Neuronal stem cell (in vitro differentiated cells): ENCODE measurements at regions not wholly inside any gene's neighbourhood (a gene's known extent, or its start where the extent isn't known, plus 50 kb on each side); places are given as distances from the start of the nearest gene placed in this dataset.
A peak's percentile ranks its signal among the peaks of the same experiment; 100 is the strongest.

Experiments
- DNase-seq: peaks from one replicate; pipeline ENCODE4 v3.0.0-alpha.2; 2013; ENCODE audit warnings: low spot score
- H2AFZ ChIP-seq: one replicate; pipeline ENCODE4 v1.6.1; 2013; ENCODE audit warnings: mild to moderate bottlenecking, low read length, inconsistent platforms
- H2AK5ac ChIP-seq: 2 replicates; pipeline ENCODE4 v1.6.1; 2013; ENCODE audit warnings: low read depth, mild to moderate bottlenecking, inconsistent platforms, low read length, moderate library complexity, mixed read lengths
- H2BK120ac ChIP-seq: 2 replicates; pipeline ENCODE4 v1.6.1; 2013; ENCODE audit warnings: low read depth, mild to moderate bottlenecking, inconsistent platforms, low read length, moderate library complexity, mixed read lengths
- H2BK12ac ChIP-seq: one replicate; pipeline ENCODE4 v1.6.1; 2013; ENCODE audit warnings: low read length, inconsistent platforms
- H2BK15ac ChIP-seq: 2 replicates; pipeline ENCODE4 v1.6.1; 2013; ENCODE audit warnings: mild to moderate bottlenecking, low read length, inconsistent platforms, mixed read lengths
- H2BK5ac ChIP-seq: one replicate; pipeline ENCODE4 v1.6.1; 2013; ENCODE audit warnings: inconsistent platforms, mild to moderate bottlenecking, low read length, moderate library complexity
- H3K14ac ChIP-seq: one replicate; pipeline ENCODE4 v1.6.1; 2013; ENCODE audit warnings: low read length, inconsistent platforms
- H3K18ac ChIP-seq: 2 replicates; pipeline ENCODE4 v1.6.1; 2013; ENCODE audit warnings: low read length, inconsistent platforms
- H3K23ac ChIP-seq: 2 replicates; pipeline ENCODE4 v1.6.1; 2013; ENCODE audit warnings: low read depth, mild to moderate bottlenecking, mixed read lengths, low read length, inconsistent platforms; ENCODE audit not compliant: poor library complexity
- H3K27ac ChIP-seq: replicated peaks from 3 replicates; pipeline ENCODE4 v1.5.1; 2013; ENCODE audit warnings: low read length, inconsistent platforms
- H3K27me3 ChIP-seq, 3 experiments: 2 replicates each; pipeline ENCODE4 v1.6.1; 2013; ENCODE audit warnings: low read length in 3 of 3, mild to moderate bottlenecking in 2 of 3, inconsistent platforms in 1 of 3, low read depth in 1 of 3, mixed read lengths in 1 of 3, moderate library complexity in 1 of 3; ENCODE audit not compliant: control insufficient read depth in 3 of 3, insufficient read depth in 3 of 3
- H3K36me3 ChIP-seq, 2 donors: replicated peaks in 1 of 2; 2 replicates each; pipeline ENCODE4 v1.6.1; 2013; ENCODE audit warnings: low read length in 2 of 2; ENCODE audit not compliant: control insufficient read depth in 2 of 2, insufficient read depth in 2 of 2
- H3K4ac ChIP-seq: 2 replicates; pipeline ENCODE4 v1.6.1; 2013; ENCODE audit warnings: inconsistent platforms, mild to moderate bottlenecking, low read length, moderate library complexity
- H3K4me1 ChIP-seq, 2 donors: 1 replicate in 1 of 2; 2 replicates in 1 of 2; pipeline ENCODE4 v1.6.1; 2013; ENCODE audit warnings: low read length in 2 of 2, low read depth in 1 of 2; ENCODE audit not compliant: control insufficient read depth in 2 of 2, insufficient read depth in 1 of 2
- H3K4me2 ChIP-seq: one replicate; pipeline ENCODE4 v1.6.1; 2013; ENCODE audit warnings: mild to moderate bottlenecking, low read length, inconsistent platforms; ENCODE audit not compliant: insufficient read depth, poor library complexity, severe bottlenecking
- H3K4me3 ChIP-seq, 2 donors: 2 replicates each; pipeline ENCODE4 v1.5.1; 2013; ENCODE audit warnings: low read length in 2 of 2, mild to moderate bottlenecking in 2 of 2, inconsistent platforms in 1 of 2, moderate library complexity in 1 of 2
- H3K79me1 ChIP-seq: one replicate; pipeline ENCODE4 v1.6.1; 2013; ENCODE audit warnings: low read depth, mild to moderate bottlenecking, inconsistent platforms, low read length, moderate library complexity
- H3K9ac ChIP-seq: one replicate; pipeline ENCODE4 v1.6.1; 2013; ENCODE audit warnings: mild to moderate bottlenecking, low read depth, low read length, inconsistent platforms; ENCODE audit not compliant: poor library complexity
- H3K9me3 ChIP-seq, 2 donors: replicated peaks in 1 of 2; 2 replicates each; pipeline versions ENCODE3 to v1.6.1; 2013; ENCODE audit warnings: low read length in 2 of 2, mild to moderate bottlenecking in 2 of 2, inconsistent platforms in 1 of 2, low read depth in 1 of 2, mixed read lengths in 1 of 2, moderate library complexity in 1 of 2; ENCODE audit not compliant: control insufficient read depth in 2 of 2, insufficient read depth in 1 of 2
- H4K8ac ChIP-seq: one replicate; pipeline ENCODE4 v1.6.1; 2013; ENCODE audit warnings: low read depth, mild to moderate bottlenecking, inconsistent platforms, low read length, moderate library complexity
- H4K91ac ChIP-seq: one replicate; pipeline ENCODE4 v1.6.1; 2013; ENCODE audit warnings: low read length, low read depth, mild to moderate bottlenecking, inconsistent platforms; ENCODE audit not compliant: poor library complexity
- WGBS, 2 donors: extraction: QIAGEN DNeasy Blood & Tissue Kit; methylation state at CpG; one replicate each; pipeline ENCODE4 v1.1.7; 2013; ENCODE audit warnings: missing lambda C conversion rate in 2 of 2, mixed read lengths in 1 of 2; ENCODE audit not compliant: insufficient read length in 2 of 2, insufficient replicate concordance in 1 of 2; ENCODE audit errors: extremely low coverage in 2 of 2; 5-methylcytosine and 5-hydroxymethylcytosine counted together

DNA sequence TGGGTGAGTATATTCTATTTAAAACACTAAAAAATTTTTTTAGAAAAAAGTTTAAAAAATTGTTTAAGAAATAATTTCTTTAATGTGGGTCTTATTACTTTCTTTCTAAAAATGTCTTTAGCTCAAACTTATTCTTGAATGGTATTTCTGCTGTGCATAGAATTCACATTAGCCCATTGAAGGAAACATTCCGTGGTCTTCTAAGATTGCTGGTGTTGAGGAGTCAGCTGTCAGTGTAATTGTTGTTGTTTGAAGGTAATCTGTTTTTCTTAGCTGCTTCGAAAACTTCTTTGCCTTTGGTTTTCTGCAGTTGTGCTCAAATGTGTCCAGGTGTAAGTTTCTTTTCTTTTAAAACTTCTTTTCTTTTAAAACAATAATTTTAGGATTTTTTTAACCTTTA, 85.4 kb upstream of the KLF12 start:
- H2BK5ac ChIP-seq: no peak overlapping the region
- no peak overlapping the region for H3K14ac ChIP-seq
- H3K4ac ChIP-seq: no peak overlapping the region
- no CpG with 5 or more reads among the region's 2 CpGs for WGBS, 2 donors
- no peaks in the 10 kb centered on the region for H3K79me1 ChIP-seq
- no peak overlapping the region for H3K27ac ChIP-seq
- DNase-seq: no peak
- H2BK12ac ChIP-seq: no peak overlapping the region
- H3K9ac ChIP-seq: no peak overlapping the region
- H3K4me1 ChIP-seq: peaks cover 0 to 2% of the 10 kb centered on the region in 2 donors
- H3K4me3 ChIP-seq: no peak overlapping the region
- H2BK15ac ChIP-seq: no peak overlapping the region
- no peak overlapping the region for H3K18ac ChIP-seq
- H4K91ac ChIP-seq: no peak overlapping the region
- no peak overlapping the region for H3K23ac ChIP-seq
- no peaks in the 10 kb centered on the region for H3K27me3 ChIP-seq
- no peak overlapping the region for H4K8ac ChIP-seq
- H2BK120ac ChIP-seq: no peak overlapping the region
- no peak overlapping the region for H2AK5ac ChIP-seq
- H3K4me2 ChIP-seq: no peak overlapping the region
- H3K9me3 ChIP-seq: no peaks in the 10 kb centered on the region
- H2AFZ ChIP-seq: no peak overlapping the region
- H3K36me3 ChIP-seq: no peaks in the 10 kb centered on the region

- Histone ChIP-seq H3K27me3 (no peaks in the 10 kb centered on the region), H3K79me1 (no peaks in the 10 kb centered on the region), H3K27ac (no peak overlapping the region), H3K18ac (no peak overlapping the region), H3K4me2 (no peak overlapping the region), H3K9ac (no peak overlapping the region), H2BK5ac (no peak overlapping the region), H2AK5ac (no peak overlapping the region), H3K4ac (no peak overlapping the region), H3K9me3 (no peaks in the 10 kb centered on the region), H2BK12ac (no peak overlapping the region), H4K91ac (no peak overlapping the region), H4K8ac (no peak overlapping the region), H2BK15ac (no peak overlapping the region), H3K23ac (no peak overlapping the region), H3K14ac (no peak overlapping the region), H2AFZ (no peak overlapping the region), H3K4me1 (peaks cover 0 to 2% of the 10 kb centered on the region in 2 donors), H2BK120ac (no peak overlapping the region), H3K36me3 (no peaks in the 10 kb centered on the region), H3K4me3 (no peak overlapping the region)
- DNase-seq: no peak
- no CpG with 5 or more reads among the region's 7 CpGs for WGBS, 2 donors
Observed at GRCh38 chr13:74218291-74218690, 84.1 kb upstream of the KLF12 start.

DNA sequence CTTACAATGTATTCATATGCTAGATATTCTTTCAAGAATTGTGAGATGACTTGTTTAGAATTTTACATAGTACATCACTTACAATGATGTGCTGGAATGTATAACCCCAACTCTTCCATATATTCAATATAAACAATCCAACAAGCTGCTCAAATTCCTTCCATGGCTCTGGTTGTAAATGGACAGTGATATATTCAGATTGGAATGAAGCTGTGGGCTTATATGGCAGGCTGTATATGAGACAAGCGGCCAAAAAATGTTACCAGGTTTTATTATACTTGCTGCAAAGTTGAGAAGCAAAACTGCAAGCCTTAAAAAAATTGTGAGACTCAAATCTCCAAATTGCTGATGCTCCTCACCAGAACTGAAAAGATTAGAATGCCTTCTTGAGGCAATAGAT, 83.6 kb upstream of the KLF12 start:
- H3K27me3 ChIP-seq: no peaks in the 10 kb centered on the region
- no peak overlapping the region for H3K23ac ChIP-seq
- H3K79me1 ChIP-seq: no peaks in the 10 kb centered on the region
- no peak overlapping the region for H2BK15ac ChIP-seq
- no peak overlapping the region for H4K91ac ChIP-seq
- no peak overlapping the region for H3K4me2 ChIP-seq
- no peaks in the 10 kb centered on the region for H3K9me3 ChIP-seq
- no peak overlapping the region for H2AK5ac ChIP-seq
- no peak overlapping the region for H2BK12ac ChIP-seq
- WGBS, 2 donors: no CpG with 5 or more reads among the region's 1 CpG
- peaks cover 0 to 2% of the 10 kb centered on the region in 2 donors for H3K4me1 ChIP-seq
- H2BK120ac ChIP-seq: no peak overlapping the region
- peak overlapping the region; percentile 13 for H2AFZ ChIP-seq
- no peak overlapping the region for H3K4me3 ChIP-seq
- no peak overlapping the region for H3K27ac ChIP-seq
- no peak overlapping the region for H3K18ac ChIP-seq
- H2BK5ac ChIP-seq: no peak overlapping the region
- no peak overlapping the region for H3K9ac ChIP-seq
- DNase-seq: no peak
- H4K8ac ChIP-seq: no peak overlapping the region
- no peaks in the 10 kb centered on the region for H3K36me3 ChIP-seq
- H3K4ac ChIP-seq: no peak overlapping the region
- no peak overlapping the region for H3K14ac ChIP-seq

- no peak overlapping the region for H2AFZ ChIP-seq
- no peaks in the 10 kb centered on the region for H3K79me1 ChIP-seq
- no peak overlapping the region for H3K9ac ChIP-seq
- no peak overlapping the region for H2BK15ac ChIP-seq
- no peak overlapping the region for H2BK120ac ChIP-seq
- H3K14ac ChIP-seq: no peak overlapping the region
- H2BK12ac ChIP-seq: peak overlapping the region; percentile 58
- H3K18ac ChIP-seq: no peak overlapping the region
- no peak overlapping the region for H2BK5ac ChIP-seq
- no peaks in the 10 kb centered on the region for H3K9me3 ChIP-seq
- H2AK5ac ChIP-seq: no peak overlapping the region
- no peak overlapping the region for H3K4me2 ChIP-seq
- H4K91ac ChIP-seq: no peak overlapping the region
- H3K4me1 ChIP-seq: peaks cover 0 to 2% of the 10 kb centered on the region in 2 donors
- no peak overlapping the region for H3K4me3 ChIP-seq
- no peaks in the 10 kb centered on the region for H3K27me3 ChIP-seq
- peaks cover 0 to 2% of the 10 kb centered on the region in 2 donors for H3K36me3 ChIP-seq
- DNase-seq: no peak
- no peak overlapping the region for H3K23ac ChIP-seq
- no peak overlapping the region for H4K8ac ChIP-seq
- no peak overlapping the region for H3K27ac ChIP-seq
- no CpG with 5 or more reads among the region's 2 CpGs for WGBS, 2 donors
- no peak overlapping the region for H3K4ac ChIP-seq
Observed at GRCh38 chr13:74215420-74215819, 81.2 kb upstream of the KLF12 start.
